GM10266 (cell line): ENCODE measurements at regions not wholly inside any gene's neighbourhood (a gene's known extent, or its start where the extent isn't known, plus 50 kb on each side); places are given as distances from the start of the nearest gene placed in this dataset.

Experiments used
- DNase-seq: peaks from one replicate; pipeline ENCODE4 v3.0.0; 2012; ENCODE audit errors: extremely low spot score
- TF ChIP-seq, protein P1 (sequence below): IDR thresholded peaks from 2 replicates; pipeline ENCODE4 v1.5.1; 2012; ENCODE audit warnings: mild to moderate bottlenecking, low read depth; ENCODE audit not compliant: control insufficient read depth, insufficient read depth; ENCODE audit errors: missing control alignments

DNA sequence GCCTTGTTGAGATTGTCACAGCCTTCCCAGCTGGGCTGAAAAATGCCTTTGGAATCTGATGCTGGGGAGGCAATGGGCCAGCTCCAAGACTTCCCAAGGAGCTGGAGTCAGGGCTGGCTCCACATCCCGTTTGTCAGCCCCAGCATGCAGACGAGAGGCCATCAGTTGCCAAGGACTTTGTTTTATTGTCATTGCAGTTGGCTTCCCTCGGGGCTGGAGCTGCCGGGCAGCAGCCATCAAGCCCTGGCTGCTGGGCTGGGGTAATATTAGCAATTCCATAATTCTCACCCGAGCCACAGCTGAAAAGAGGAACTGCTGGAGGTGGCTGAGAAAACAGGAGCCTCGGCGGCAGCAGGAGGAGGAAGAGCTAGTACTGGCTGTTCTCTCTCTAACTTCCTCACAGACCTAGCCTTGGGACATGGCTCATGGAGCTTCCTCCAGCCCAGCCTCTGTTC, 182.5 kb downstream of the CDC5L start:
- DNase-seq: no peak
- TF ChIP-seq, protein P1, sequence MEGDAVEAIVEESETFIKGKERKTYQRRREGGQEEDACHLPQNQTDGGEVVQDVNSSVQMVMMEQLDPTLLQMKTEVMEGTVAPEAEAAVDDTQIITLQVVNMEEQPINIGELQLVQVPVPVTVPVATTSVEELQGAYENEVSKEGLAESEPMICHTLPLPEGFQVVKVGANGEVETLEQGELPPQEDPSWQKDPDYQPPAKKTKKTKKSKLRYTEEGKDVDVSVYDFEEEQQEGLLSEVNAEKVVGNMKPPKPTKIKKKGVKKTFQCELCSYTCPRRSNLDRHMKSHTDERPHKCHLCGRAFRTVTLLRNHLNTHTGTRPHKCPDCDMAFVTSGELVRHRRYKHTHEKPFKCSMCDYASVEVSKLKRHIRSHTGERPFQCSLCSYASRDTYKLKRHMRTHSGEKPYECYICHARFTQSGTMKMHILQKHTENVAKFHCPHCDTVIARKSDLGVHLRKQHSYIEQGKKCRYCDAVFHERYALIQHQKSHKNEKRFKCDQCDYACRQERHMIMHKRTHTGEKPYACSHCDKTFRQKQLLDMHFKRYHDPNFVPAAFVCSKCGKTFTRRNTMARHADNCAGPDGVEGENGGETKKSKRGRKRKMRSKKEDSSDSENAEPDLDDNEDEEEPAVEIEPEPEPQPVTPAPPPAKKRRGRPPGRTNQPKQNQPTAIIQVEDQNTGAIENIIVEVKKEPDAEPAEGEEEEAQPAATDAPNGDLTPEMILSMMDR: no peak

DNA sequence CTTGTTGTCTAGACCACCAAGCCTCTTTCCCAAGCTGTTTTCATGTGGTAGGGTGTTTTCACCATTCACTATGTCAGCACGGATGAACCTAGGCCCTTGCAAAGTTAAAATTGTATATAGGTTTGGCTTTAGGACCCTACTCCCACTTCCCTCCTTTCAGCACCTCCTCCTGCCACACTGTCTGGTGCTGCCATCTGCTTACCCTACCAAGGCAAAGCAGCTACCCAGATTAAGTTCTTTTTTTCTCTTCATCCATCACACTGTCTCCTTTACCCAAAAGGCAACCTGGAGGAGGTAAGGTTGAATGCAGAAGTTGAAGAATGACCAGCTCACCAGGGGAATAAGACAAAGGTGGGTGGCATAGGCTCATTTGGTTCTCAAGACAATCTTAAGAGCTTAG, 184.0 kb downstream of the CDC5L start:
- DNase-seq: no peak
- TF ChIP-seq, protein P1: no peak

DNA sequence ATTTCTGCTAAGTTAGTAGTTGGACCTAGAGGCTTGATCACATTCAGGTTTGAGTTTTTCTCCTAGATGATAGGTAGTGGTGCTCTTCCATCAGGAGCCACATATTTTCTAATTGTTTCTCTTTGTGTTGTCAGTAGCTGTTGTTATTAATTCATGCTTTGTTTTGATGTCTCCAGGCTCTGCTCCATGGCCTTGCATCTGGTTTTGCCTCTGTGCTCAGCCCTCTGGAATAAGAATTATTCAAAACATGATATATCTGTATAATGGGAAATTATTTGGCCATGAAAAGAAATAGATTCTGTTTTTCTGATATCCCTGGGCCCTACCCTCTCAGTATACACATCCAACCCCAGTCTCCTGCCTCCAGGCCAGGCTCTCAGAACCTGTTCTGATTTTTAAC, 184.8 kb downstream of the CDC5L start:
- TF ChIP-seq, protein P1: no peak
- no peak for DNase-seq

DNA sequence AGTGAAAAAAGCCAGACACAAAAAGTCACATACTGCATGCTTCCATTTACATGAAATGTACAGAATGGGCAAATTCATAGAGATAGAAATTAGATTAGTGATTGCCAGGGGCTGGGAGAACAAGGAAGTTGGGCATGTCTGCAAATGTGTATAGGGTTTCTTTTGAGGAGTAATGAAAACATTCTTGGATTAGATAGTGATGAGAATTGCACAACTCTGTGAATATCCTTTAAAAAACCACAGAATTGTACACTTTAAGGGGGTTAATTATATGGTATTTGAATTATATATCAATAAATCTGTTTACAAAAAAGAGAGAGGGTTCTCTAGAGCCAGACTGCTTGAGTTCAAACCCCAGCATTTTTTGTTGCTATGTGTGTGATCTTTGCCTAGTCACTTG, 188.1 kb downstream of the CDC5L start:
- TF ChIP-seq, protein P1: no peak
- DNase-seq: no peak

DNA sequence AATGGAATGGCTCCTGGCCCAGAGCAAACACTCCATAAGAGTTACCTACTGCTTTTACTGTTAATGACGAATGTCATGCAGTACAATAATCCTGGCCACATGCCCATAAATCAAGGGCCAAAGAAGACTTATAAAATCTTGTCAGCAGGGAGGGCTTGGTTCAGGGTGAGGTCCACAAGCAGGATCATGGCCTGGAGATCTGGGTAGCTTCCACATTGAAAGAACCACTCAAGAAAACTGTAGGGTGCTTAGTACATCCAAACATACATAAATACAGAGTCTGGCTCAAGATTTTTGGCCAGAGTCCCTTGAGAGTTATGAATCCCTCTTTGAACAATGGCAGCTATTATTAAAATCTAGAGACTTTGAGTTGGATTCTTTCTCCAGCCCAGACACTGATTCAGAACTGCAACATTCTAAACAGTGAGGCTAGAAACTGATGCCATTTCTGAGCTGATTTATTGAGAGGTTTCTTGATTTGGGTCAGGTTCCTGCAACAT, 188.7 kb downstream of the CDC5L start:
- DNase-seq: no peak
- TF ChIP-seq, protein P1: no peak

DNA sequence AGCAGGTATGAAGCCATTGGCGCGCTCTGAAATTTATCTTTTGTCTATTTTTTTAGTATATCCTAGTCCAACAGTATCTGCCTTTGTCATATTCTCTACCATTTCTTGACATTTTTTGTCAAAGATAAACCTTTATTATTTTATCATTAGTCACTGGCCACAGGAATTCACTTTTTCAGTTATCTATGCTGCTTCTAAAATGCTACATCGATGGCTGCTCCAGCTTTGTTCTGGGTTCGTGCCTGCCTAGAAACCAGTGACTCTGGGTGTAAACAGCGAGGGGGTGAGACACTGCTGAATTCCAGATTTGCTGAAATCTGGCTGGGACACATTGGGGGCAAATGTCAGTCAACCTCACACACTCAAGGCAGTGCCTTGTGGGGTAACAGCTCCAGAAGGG, 193.4 kb downstream of the CDC5L start:
- TF ChIP-seq, protein P1: no peak
- DNase-seq: no peak

DNA sequence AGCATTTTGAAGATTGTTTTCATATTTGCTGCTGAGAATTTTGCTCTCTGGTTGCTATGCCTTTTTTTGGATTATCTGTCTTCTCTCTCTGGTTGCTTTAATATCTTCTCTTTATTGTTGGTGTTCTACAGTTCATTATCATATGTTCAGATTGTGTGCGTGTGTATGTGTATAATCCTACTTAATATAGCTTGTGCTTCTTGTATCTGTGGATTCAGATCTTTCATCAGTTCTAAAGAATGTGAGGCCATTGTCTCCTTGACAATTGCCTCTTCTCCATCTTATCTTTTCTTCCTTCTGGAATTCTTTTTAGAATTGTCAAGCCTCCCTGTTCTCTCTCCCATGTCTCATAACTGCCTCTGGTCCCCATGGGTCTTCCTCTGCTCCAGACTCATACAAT, 195.4 kb downstream of the CDC5L start:
- no peak for DNase-seq
- TF ChIP-seq, protein P1: no peak
